ENCODE measurements at regions not wholly inside any gene's neighbourhood (a gene's known extent, or its start where the extent isn't known, plus 50 kb on each side); places are given as distances from the start of the nearest gene placed in this dataset.
A peak's percentile ranks its signal among the peaks of the same experiment; 100 is the strongest.

GRCh38 chr3:177810162-177810623, 612.9 kb upstream of the TBL1XR1 start:
- no peak overlapping the region for H2AFZ ChIP-seq (ENCODE audit: insufficient read depth, low read depth, low read length, poor library complexity, severe bottlenecking)
- no peak for TF ChIP-seq CTCF (IDR thresholded peaks at IDR 0.05)
- TF ChIP-seq EZH2 (IDR thresholded peaks at IDR 0.05; ENCODE audit: borderline replicate concordance, insufficient read depth, low read depth, low read length, poor library complexity, severe bottlenecking) = no peak
- no peak overlapping the region for H3K27ac Mint-ChIP-seq
- H3K4me2 ChIP-seq (replicated peaks; ENCODE audit: low read depth, low read length, poor library complexity, severe bottlenecking) = no peak overlapping the region
- no peak overlapping the region for H3K27ac ChIP-seq (ENCODE audit: low read length in 2 of 2)
- no peak for DNase-seq
- no CpG with 5 or more reads among the region's 3 CpGs for WGBS (ENCODE audit: insufficient coverage)
- H4K20me1 ChIP-seq (ENCODE audit: control insufficient read depth, insufficient read depth, low read length, poor library complexity, severe bottlenecking) = no peaks in the 10 kb centered on the region
- no peaks in the 10 kb centered on the region for H3K9me3 ChIP-seq (ENCODE audit: control extremely low read depth in 1 of 3, control insufficient read depth in 2 of 3, insufficient read depth in 1 of 3, low read length in 2 of 3)
- no peak for ATAC-seq (ENCODE audit: low read depth)
- no peaks in the 10 kb centered on the region for H3K27me3 Mint-ChIP-seq
- H3K36me3 ChIP-seq (replicated peaks in 1 of 2; ENCODE audit: control extremely low read depth in 1 of 2, control insufficient read depth in 1 of 2, extremely low read depth in 1 of 2, insufficient read depth in 2 of 2, low read length in 1 of 2) = no peaks in the 10 kb centered on the region
- POLR2A ChIA-PET = no interaction called here
- H3K79me2 ChIP-seq (ENCODE audit: control insufficient read depth, insufficient read depth, low read length) = no peaks in the 10 kb centered on the region
- H3K4me3 ChIP-seq (ENCODE audit: control extremely low read depth in 1 of 5, extremely low read depth in 1 of 5, insufficient read depth in 1 of 5, low read depth in 2 of 5, low read length in 4 of 5) = no peak overlapping the region
- peaks cover 4 to 13% of the 10 kb centered on the region in 2 donors for H3K4me1 ChIP-seq (ENCODE audit: control insufficient read depth in 2 of 2, insufficient read depth in 2 of 2, low read length in 2 of 2)
- no peak overlapping the region for H3K9ac ChIP-seq (ENCODE audit: low read length)
- no peaks in the 10 kb centered on the region for H3K27me3 ChIP-seq (replicated peaks in 1 of 4; ENCODE audit: control extremely low read depth in 1 of 4, control insufficient read depth in 3 of 4, insufficient read depth in 4 of 4, low read length in 3 of 4)
- peaks cover 9% of the 10 kb centered on the region for H3K4me1 Mint-ChIP-seq
- H3K4me3 Mint-ChIP-seq = no peak overlapping the region
- CTCF ChIA-PET = no interaction called here
- intact Hi-C loops (cut with micrococcal nuclease) = no loop called here
- peaks cover 3% of the 10 kb centered on the region for H3K9me3 Mint-ChIP-seq (ENCODE audit: insufficient read depth)

- TF ChIP-seq CTCF (IDR thresholded peaks at IDR 0.05) = no peak
- TF ChIP-seq EZH2 (IDR thresholded peaks at IDR 0.05; ENCODE audit: borderline replicate concordance, insufficient read depth, low read depth, low read length, poor library complexity, severe bottlenecking) = no peak
- ChIA-PET CTCF (no interaction called here), POLR2A (no interaction called here)
- peaks cover 3% of the 10 kb centered on the region for H3K9me3 Mint-ChIP-seq (ENCODE audit: insufficient read depth)
- Histone ChIP-seq H3K4me1 (ENCODE audit: control insufficient read depth in 2 of 2, insufficient read depth in 2 of 2, low read length in 2 of 2) (peaks cover 4 to 13% of the 10 kb centered on the region in 2 donors), H3K27me3 (replicated peaks in 1 of 4; ENCODE audit: control extremely low read depth in 1 of 4, control insufficient read depth in 3 of 4, insufficient read depth in 4 of 4, low read length in 3 of 4) (no peaks in the 10 kb centered on the region), H3K4me2 (replicated peaks; ENCODE audit: low read depth, low read length, poor library complexity, severe bottlenecking) (peak overlapping the region; percentile 13), H3K27ac (ENCODE audit: low read length in 2 of 2) (no peak overlapping the region), H3K79me2 (ENCODE audit: control insufficient read depth, insufficient read depth, low read length) (no peaks in the 10 kb centered on the region), H3K4me3 (ENCODE audit: control extremely low read depth in 1 of 5, extremely low read depth in 1 of 5, insufficient read depth in 1 of 5, low read depth in 2 of 5, low read length in 4 of 5) (no peak overlapping the region), H3K9ac (ENCODE audit: low read length) (no peak overlapping the region), H3K9me3 (ENCODE audit: control extremely low read depth in 1 of 3, control insufficient read depth in 2 of 3, insufficient read depth in 1 of 3, low read length in 2 of 3) (no peaks in the 10 kb centered on the region), H4K20me1 (ENCODE audit: control insufficient read depth, insufficient read depth, low read length, poor library complexity, severe bottlenecking) (no peaks in the 10 kb centered on the region), H3K36me3 (replicated peaks in 1 of 2; ENCODE audit: control extremely low read depth in 1 of 2, control insufficient read depth in 1 of 2, extremely low read depth in 1 of 2, insufficient read depth in 2 of 2, low read length in 1 of 2) (no peaks in the 10 kb centered on the region), H2AFZ (ENCODE audit: insufficient read depth, low read depth, low read length, poor library complexity, severe bottlenecking) (no peak overlapping the region)
- H3K27ac Mint-ChIP-seq = peak overlapping the region; percentile 16
- intact Hi-C loops (cut with micrococcal nuclease) = no loop called here
- peaks cover 9% of the 10 kb centered on the region for H3K4me1 Mint-ChIP-seq
- DNase-seq (peak; percentile 63), ATAC-seq (ENCODE audit: low read depth) (peak; percentile 53)
- no CpG with 5 or more reads among the region's 3 CpGs for WGBS (ENCODE audit: insufficient coverage)
- no peaks in the 10 kb centered on the region for H3K27me3 Mint-ChIP-seq
- H3K4me3 Mint-ChIP-seq = no peak overlapping the region
Observed at GRCh38 chr3:177811112-177811511, 613.8 kb upstream of the TBL1XR1 start.
